HepG2 (cell line): ENCODE measurements at regions not wholly inside any gene's neighbourhood (a gene's known extent, or its start where the extent isn't known, plus 50 kb on each side); places are given as distances from the start of the nearest gene placed in this dataset.

Source experiments
- CTCF ChIP-seq: sonication (generic); formaldehyde crosslinking; IDR thresholded peaks from 2 replicates; pipeline ENCODE4 v1.5.0; 2020; ENCODE audit warnings: mild to moderate bottlenecking, missing genetic modification reagents, moderate library complexity
- HDAC2 ChIP-seq: sonication (generic); formaldehyde crosslinking; IDR thresholded peaks from 2 replicates; pipeline ENCODE4 v1.4.0; 2020; ENCODE audit warnings: missing genetic modification reagents
- PITX1 ChIP-seq: sonication (generic); formaldehyde crosslinking; IDR thresholded peaks from 2 replicates; pipeline ENCODE4 v1.5.1; 2020; ENCODE audit warnings: mild to moderate bottlenecking, missing genetic modification reagents
- POLR2A ChIP-seq, 2 experiments: IDR thresholded peaks; 2 replicates each; pipeline ENCODE4 v1.6.1; 2011; ENCODE audit warnings: low read depth in 2 of 2, low read length in 2 of 2, mild to moderate bottlenecking in 1 of 2, moderate library complexity in 1 of 2; ENCODE audit not compliant: insufficient read depth in 1 of 2
- ZNF775 ChIP-seq: sonication (generic); formaldehyde crosslinking; IDR thresholded peaks from 2 replicates; pipeline ENCODE4 v1.4.0; 2020; ENCODE audit warnings: missing genetic modification reagents, mild to moderate bottlenecking, moderate library complexity, borderline replicate concordance
- ZNF816 ChIP-seq: sonication (generic); formaldehyde crosslinking; IDR thresholded peaks from 2 replicates; pipeline ENCODE4 v1.8.0; 2022; ENCODE audit warnings: missing genetic modification reagents, mild to moderate bottlenecking, borderline replicate concordance

DNA sequence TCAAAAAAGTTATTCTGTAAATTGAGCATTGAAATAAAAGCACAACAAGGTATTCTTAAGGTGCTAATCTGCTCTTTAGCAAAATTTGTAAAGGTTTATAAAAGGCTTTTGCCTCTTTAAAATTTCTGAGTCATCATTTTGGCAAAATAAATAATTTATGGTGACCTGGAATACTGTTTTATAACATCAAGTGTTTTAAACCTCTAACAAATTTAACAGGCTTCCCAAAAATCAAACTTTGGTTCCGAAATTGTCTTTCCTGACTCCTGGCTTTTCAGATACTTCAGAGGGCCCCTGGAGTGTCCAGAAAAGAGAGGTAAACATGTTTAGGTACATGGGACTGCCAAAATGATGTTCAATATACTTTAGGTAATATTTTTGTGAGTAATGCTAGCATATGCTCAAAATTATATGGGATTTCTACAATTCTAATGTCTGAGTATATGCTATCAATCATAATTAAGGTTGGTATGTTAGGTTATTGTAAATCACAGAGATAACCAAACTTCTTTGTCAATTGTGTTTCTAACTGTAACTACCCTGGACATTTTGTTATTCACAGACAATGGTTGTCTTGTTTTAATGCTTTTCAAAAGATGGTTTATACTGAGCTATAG lies 160.3 kb upstream of the OLIG3 start:
- TF ChIP-seq POLR2A (IDR thresholded peaks at IDR 0.05; ENCODE audit: insufficient read depth in 1 of 2, low read depth in 2 of 2, low read length in 2 of 2) (no peak), CTCF (CRISPR knock-in tag) (no peak), PITX1 (no peak), ZNF775 (CRISPR knock-in tag) (no peak), ZNF816 (no peak), HDAC2 (no peak)
